Fibroblast of mammary gland (primary cell): ENCODE measurements at regions not wholly inside any gene's neighbourhood (a gene's known extent, or its start where the extent isn't known, plus 50 kb on each side); places are given as distances from the start of the nearest gene placed in this dataset.

Source experiments
- DNase-seq: peaks from one replicate; pipeline ENCODE4 v3.0.0-alpha.2; 2010; ENCODE audit warnings: low read depth
- H3K4me3 ChIP-seq: 2 replicates; pipeline ENCODE4 v1.5.1; 2011; ENCODE audit warnings: low read depth, mild to moderate bottlenecking, low read length, moderate library complexity; ENCODE audit not compliant: control insufficient read depth
- TF ChIP-seq, protein P1 (sequence below): conservative IDR thresholded peaks from 2 replicates; pipeline ENCODE4 v1.5.1; 2011; ENCODE audit warnings: low read depth, low read length, inconsistent platforms; ENCODE audit not compliant: control insufficient read depth, insufficient read depth

DNA sequence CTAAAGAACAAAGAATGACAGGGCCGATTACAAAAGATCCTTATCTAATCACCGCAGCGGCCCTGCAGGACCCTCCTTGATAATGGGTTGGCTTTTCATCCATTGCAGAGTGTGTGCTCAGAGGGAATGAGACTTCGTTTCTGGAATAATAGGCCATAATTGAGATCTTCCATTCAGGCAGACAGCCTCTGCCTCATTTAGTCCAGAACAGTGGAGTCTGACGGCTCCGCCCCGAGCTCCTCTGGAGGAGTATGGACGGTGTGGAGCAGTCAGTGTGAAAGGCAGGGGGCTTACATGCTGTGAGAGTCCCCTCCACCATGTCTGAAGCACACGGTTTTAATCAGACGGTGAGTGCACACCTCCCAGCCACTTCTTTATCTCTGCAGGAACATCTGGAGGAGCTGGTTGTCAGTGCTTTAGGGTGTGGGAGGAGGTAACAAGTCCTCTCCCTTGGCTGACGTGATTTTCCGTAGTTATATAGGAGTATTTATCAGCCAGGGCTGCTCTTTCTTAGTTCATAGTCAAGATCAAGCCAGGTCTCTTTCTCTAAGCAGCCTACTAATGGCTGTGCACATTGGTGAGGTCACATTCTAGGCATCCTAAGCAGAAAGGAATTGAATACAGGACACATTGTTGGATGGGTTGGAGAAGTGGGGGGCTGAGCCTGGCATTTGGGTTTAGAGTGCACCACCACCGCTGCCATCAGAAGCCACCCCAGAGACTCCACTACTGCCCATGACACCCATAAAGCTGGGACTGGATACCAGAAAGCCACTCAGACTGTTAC lies 1477.9 kb downstream of the TBC1D22A start:
- DNase-seq = no peak
- TF ChIP-seq, protein P1, sequence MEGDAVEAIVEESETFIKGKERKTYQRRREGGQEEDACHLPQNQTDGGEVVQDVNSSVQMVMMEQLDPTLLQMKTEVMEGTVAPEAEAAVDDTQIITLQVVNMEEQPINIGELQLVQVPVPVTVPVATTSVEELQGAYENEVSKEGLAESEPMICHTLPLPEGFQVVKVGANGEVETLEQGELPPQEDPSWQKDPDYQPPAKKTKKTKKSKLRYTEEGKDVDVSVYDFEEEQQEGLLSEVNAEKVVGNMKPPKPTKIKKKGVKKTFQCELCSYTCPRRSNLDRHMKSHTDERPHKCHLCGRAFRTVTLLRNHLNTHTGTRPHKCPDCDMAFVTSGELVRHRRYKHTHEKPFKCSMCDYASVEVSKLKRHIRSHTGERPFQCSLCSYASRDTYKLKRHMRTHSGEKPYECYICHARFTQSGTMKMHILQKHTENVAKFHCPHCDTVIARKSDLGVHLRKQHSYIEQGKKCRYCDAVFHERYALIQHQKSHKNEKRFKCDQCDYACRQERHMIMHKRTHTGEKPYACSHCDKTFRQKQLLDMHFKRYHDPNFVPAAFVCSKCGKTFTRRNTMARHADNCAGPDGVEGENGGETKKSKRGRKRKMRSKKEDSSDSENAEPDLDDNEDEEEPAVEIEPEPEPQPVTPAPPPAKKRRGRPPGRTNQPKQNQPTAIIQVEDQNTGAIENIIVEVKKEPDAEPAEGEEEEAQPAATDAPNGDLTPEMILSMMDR = no peak
- H3K4me3 ChIP-seq = no peak overlapping the region

DNA sequence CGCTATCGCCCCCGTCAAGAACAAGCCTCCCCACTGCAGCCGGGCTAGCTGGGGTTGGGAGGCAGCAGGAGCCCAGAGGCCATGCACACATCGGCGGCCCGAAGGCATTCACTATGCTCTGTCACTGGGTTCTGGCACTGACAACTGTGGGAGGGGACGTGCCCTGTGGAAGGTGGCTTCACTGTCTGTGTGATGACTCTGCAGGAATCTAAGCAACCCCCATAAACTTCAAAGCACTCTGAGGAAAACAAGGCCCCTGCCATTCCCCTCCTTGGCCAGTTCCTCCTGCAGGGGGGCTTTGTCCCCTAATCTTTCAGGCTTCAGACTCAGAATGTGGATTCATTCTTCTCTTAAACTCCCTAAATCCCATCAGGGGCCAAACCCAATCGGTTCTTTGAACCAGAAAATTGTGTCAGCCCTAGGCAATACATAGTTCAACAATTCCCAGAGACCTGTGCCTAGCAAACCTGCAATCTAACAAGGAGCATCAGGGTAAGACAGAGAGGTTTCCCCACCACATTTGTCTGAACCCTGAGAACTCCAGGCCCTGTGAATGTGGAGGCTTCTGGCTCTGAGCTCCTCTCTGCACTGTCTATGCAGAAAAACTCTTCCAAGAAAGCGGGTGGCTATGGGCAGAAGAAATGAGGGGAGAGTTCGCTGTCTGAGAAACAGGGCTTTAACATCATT lies 1477.2 kb downstream of the TBC1D22A start:
- TF ChIP-seq, protein P1 = no peak
- no peak overlapping the region for H3K4me3 ChIP-seq
- DNase-seq = no peak

DNA sequence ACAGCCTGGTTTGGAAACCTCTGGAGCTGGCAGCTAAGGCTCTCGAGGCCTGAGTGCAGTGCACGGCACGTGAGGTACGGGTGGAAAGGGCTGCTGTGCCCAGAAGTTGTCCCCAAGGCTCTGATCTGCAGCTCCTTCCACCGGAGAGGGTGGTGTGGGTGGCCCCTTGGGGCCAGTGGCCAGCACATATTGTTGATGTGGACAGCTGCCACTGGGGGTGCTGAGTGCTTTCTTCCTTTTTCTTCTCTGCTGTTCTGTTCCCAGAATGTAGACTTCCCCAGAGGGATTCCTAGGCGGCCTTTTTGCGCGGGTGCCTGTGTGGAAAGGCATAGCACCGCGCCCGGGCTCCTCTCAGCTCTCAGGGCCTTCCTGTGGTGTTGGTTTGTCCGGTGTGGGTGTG lies 1476.5 kb downstream of the TBC1D22A start:
- DNase-seq = no peak
- TF ChIP-seq, protein P1 = no peak

DNA sequence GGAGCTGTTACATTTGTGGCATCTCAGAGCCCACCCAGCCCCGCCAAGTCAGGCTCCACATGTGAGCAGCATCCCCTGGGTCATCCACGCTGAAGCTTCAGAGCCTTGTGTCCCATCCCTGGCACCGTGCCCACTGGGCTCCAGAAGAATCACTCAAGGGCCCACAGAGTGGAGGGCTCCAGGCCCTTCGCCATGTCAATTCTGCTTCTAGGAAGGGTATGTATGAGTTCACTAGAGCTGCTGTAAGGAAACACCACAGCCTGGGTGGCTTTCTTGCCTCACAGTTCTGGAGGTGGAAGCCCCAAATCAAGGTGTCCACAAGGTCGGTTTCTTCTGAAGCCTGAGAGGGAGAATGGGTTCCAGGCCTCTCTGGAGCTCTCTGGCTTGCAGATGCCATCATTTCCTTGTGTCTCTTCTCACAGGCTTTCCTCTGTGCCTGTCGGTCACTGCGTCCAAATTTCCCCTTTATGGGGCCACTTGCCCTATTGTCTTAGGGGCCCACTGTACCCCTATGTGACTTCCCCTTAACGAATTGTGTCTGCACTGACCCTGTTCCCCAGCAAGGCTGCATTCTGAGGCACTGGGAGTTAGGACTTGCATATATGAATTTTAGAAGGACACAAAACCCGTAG lies 1476.0 kb downstream of the TBC1D22A start:
- TF ChIP-seq, protein P1 = no peak
- no peak for DNase-seq
- H3K4me3 ChIP-seq = no peak overlapping the region

More for the DNA sequence above, 1476.5 kb downstream of the TBC1D22A start:
- H3K4me3 ChIP-seq = no peak overlapping the region

DNA sequence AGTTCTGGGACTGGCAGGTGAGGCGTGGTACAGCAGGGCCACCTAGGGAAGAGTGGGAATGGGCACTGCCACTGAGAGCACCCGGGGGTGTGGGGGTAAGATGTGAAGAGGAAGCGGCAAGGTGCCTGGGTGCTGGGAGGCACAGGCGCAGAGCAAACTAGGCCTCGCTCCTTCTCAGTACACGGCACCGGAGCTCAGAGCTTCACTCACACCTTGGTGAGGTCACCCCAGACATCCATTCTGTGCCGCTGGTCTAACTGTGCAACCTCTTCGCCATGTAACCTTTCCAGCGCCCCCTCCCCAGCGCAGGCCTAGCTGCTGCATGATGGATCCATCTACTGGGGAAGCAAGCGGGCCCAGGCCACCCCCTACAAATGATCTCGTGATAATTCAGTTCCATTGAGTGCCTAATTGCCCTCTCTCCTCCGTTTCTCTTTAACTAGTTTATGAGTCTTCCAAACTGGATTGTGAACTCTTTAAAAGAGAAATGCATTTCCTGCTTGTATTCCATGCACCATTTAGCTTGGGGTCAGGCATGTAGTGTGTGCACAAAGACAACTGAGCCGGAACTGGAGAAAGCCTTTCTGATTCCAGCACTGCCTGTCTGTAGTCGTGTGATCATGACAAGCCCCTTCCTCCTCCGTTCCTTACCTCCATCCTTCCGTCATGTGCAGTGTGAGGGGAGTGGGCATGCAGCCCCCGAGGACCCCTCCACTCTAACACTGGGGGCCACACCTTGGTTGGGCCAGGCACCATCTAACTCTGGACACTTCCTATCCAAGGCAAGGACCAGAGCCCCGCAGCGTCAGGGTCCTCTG lies 1475.2 kb downstream of the TBC1D22A start:
- H3K4me3 ChIP-seq = no peak overlapping the region
- TF ChIP-seq, protein P1 = no peak
- no peak for DNase-seq

DNA sequence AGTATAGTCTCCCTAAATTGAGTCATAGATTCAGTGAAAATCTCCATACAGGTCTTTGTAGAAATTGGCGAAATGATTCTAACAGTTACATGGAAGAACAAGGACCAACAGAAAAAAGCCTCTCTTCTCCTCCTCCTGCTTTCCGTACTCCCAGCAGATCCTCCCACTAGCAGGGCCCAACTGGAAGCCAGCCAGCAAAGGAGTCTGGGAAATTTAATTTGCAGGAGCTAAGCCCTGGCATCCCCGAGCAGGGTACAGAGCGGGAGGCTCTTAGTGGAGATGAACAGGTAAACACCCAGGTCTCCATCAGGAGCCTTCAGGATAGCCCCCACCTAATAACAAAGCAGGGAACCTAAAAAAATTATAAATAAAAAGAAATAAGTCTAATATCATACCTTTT lies 1473.8 kb downstream of the TBC1D22A start:
- H3K4me3 ChIP-seq = no peak overlapping the region
- no peak for DNase-seq
- TF ChIP-seq, protein P1 = no peak
